HG03442 (cell line): ENCODE measurements at regions not wholly inside any gene's neighbourhood (a gene's known extent, or its start where the extent isn't known, plus 50 kb on each side); places are given as distances from the start of the nearest gene placed in this dataset.
"Not testable (repeated sequence)": the region's sequence is repeated elsewhere in the genome, so short reads cannot be mapped to it uniquely, and the experiment has no call there.

Experiments used
- ATAC-seq: cut with Tn5 transposase; IDR thresholded peaks from one replicate; pipeline ENCODE4 v1.9.1; 2021; ENCODE audit warnings: mild to moderate bottlenecking, moderate library complexity; ENCODE audit not compliant: unreplicated experiment

DNA sequence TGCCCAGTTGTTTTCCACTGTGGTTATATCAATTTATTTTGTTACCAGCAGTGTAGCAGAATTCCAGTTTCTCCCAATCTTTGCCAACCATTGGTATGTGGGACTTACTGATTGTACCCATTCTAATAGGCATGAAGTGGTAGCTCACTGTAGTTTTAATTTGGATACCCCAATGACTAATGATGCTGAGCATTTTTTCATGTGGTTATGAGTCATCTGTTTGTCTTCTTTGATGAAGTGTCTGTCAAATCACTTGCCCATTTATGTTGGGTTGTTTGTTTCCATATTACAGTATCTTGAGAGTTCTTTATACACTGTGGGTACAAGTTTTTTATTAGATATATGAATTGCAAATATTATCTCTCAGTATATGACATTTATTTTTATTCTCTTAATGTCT lies 644.3 kb downstream of the NR2F2 start:
- ATAC-seq: no peak

- no peak for ATAC-seq
These were observed 647.4 kb downstream of the NR2F2 start for GRCh38 chr15:96977886-96978285.

GRCh38 chr15:96978937-96979473 lies 648.5 kb downstream of the NR2F2 start:
- no peak for ATAC-seq

DNA sequence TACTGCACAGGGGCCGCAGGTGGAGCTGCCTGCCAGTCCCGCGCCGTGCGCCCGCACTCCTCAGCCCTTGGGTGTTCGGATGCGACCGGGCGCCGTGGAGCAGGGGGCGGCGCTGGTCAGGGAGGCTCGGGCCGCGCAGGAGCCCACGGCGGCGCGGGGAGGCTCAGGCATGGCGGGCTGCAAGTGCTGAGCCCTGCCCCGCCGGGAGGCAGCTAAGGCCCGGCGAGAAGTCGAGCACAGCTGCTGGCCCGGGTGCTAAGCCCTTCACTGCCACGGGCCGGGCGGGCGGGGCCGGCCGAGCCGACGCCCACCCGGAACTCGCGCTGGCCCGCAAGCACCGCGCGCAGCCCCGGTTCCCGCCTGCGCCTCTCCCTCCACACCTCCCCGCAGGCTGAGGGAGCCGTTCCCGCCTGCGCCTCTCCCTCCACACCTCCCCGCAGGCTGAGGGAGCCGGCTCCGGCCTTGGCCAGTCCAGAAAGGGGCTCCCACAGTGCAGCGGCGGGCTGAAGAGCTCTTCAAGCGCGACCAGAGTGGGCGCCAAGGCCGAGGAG lies 653.7 kb downstream of the NR2F2 start:
- ATAC-seq: not testable (repeated sequence)

GRCh38 chr15:96992817-96993216 lies 662.3 kb downstream of the NR2F2 start:
- ATAC-seq: no peak

- ATAC-seq: no peak
These were observed 667.0 kb downstream of the NR2F2 start for GRCh38 chr15:96997538-96997937.

- ATAC-seq: no peak
These were observed 678.5 kb downstream of the NR2F2 start for GRCh38 chr15:97009031-97009431.

GRCh38 chr15:97012986-97013385 lies 682.5 kb downstream of the NR2F2 start:
- ATAC-seq: no peak

- no peak for ATAC-seq
These were observed 683.0 kb downstream of the NR2F2 start for GRCh38 chr15:97013491-97013890.

DNA sequence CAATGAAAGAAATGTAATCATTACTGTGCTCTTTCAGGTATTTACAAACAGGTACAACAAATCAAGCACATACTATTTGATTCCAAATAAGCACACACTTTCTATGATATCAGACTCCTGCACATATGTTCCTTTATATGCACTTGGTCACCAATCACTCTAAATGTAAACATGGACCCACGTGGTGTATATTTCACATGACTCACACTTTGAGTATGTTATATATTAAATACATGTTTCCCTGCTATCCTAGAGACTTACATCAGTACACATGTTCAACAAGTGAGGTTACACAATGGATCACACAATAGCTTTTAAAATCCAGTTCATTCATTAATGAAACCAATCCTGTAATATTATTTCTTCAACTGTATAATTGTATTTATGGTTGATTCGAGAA lies 683.5 kb downstream of the NR2F2 start:
- ATAC-seq: no peak

DNA sequence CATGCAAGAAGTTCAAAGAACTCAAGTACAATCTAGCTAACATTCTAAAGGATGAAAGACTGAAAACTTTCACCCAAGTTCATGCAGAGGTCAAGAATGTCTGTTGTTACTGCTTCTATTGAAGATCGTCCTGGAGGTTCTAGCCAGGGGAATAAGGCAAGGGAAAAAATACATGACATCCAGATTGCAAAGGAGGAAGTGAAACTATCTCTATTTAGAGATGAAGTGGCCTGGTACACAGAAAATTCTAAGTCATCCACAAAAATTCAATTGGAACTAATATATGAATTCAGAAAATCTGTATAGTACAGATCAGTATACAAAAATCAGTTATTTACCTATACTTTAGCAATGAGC lies 693.0 kb downstream of the NR2F2 start:
- no peak for ATAC-seq

- no peak for ATAC-seq
These were observed 696.3 kb downstream of the NR2F2 start for GRCh38 chr15:97026781-97027180.

- ATAC-seq: no peak
These were observed 697.3 kb downstream of the NR2F2 start for GRCh38 chr15:97027772-97028171.

DNA sequence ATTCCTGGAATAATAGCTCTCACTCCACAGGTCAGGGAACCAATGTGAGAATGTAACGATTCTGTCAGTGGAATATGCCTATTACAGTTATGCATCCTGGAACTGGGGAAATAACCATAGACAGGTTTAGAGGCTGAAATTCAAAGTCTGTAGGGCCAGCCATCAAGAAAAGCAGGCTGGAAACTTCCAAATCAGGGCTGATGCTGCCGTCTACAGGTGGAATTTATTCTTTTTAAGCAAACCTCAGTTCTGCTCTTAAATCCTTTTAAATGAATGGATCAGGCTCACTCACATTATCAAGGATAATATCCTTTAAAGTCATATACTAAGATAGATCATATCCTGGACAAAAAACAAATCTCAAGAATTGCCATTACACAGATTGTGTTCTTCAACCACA lies 699.8 kb downstream of the NR2F2 start:
- ATAC-seq: no peak

GRCh38 chr15:97036301-97036700 lies 705.8 kb downstream of the NR2F2 start:
- no peak for ATAC-seq

DNA sequence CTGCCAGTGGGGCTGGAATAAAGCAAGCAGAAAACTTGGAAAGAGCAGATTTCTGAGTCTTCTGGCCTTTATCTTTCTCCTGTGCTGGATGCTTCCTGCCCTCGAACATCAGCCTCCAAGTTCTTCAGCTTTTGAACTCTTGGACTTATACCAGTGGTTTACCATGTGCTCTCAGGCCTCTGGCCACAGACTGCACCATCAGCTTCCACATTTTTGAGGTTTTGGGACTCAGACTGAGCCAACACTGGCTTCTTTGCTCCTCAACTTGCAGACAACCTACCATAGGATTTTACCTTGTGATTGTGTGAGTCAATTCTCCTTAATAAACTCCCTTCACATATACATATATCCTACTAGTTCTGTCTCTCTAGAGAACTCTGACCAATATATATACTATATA lies 706.6 kb downstream of the NR2F2 start:
- ATAC-seq: no peak

GRCh38 chr15:97045666-97046421 lies 715.3 kb downstream of the NR2F2 start:
- ATAC-seq: no peak

- ATAC-seq: no peak
These were observed 722.0 kb downstream of the NR2F2 start for GRCh38 chr15:97052513-97052912.

GRCh38 chr15:97053635-97054034 lies 723.1 kb downstream of the NR2F2 start:
- ATAC-seq: no peak

DNA sequence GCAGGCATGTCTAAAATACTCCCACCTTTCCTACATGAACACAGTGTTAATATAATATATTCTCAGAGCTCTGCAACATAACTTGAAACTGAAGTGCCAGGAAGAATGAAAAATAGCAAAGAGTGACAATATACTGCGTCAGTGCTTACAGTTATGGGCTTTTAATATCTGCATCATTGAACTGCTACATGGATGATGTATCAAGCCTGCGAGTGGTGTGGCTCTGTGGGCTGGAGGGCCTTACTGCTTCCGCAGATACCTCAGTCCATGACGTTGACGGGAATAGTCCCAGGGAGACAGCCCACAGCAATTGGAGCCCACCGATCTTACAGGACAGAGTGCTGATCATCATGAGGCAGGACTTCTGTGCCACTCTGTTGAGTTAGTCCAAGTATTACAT lies 727.0 kb downstream of the NR2F2 start:
- ATAC-seq: no peak

GRCh38 chr15:97059281-97059680 lies 728.8 kb downstream of the NR2F2 start:
- no peak for ATAC-seq

- no peak for ATAC-seq
These were observed 730.9 kb downstream of the NR2F2 start for GRCh38 chr15:97061392-97061791.

GRCh38 chr15:97071668-97072067 lies 741.2 kb downstream of the NR2F2 start:
- no peak for ATAC-seq
